ENCODE measurements at regions not wholly inside any gene's neighbourhood (a gene's known extent, or its start where the extent isn't known, plus 50 kb on each side); places are given as distances from the start of the nearest gene placed in this dataset.

- DNase-seq (no peak), ATAC-seq (no peak)
- no peak overlapping the region for H3K4me3 ChIP-seq
- H3K36me3 ChIP-seq (ENCODE audit: low read depth), result no peaks in the 10 kb centered on the region
- intact Hi-C loops (cut with DNase I, micrococcal nuclease), result no loop called here
- TF ChIP-seq, protein P1, sequence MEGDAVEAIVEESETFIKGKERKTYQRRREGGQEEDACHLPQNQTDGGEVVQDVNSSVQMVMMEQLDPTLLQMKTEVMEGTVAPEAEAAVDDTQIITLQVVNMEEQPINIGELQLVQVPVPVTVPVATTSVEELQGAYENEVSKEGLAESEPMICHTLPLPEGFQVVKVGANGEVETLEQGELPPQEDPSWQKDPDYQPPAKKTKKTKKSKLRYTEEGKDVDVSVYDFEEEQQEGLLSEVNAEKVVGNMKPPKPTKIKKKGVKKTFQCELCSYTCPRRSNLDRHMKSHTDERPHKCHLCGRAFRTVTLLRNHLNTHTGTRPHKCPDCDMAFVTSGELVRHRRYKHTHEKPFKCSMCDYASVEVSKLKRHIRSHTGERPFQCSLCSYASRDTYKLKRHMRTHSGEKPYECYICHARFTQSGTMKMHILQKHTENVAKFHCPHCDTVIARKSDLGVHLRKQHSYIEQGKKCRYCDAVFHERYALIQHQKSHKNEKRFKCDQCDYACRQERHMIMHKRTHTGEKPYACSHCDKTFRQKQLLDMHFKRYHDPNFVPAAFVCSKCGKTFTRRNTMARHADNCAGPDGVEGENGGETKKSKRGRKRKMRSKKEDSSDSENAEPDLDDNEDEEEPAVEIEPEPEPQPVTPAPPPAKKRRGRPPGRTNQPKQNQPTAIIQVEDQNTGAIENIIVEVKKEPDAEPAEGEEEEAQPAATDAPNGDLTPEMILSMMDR (IDR thresholded peaks at IDR 0.05), result no peak
- H3K4me1 ChIP-seq (ENCODE audit: low read depth), result no peaks in the 10 kb centered on the region
- H3K9me3 ChIP-seq, result no peaks in the 10 kb centered on the region
These were observed 533.8 kb downstream of the FBXO15 start for GRCh38 chr18:73613706-73614340.

DNA sequence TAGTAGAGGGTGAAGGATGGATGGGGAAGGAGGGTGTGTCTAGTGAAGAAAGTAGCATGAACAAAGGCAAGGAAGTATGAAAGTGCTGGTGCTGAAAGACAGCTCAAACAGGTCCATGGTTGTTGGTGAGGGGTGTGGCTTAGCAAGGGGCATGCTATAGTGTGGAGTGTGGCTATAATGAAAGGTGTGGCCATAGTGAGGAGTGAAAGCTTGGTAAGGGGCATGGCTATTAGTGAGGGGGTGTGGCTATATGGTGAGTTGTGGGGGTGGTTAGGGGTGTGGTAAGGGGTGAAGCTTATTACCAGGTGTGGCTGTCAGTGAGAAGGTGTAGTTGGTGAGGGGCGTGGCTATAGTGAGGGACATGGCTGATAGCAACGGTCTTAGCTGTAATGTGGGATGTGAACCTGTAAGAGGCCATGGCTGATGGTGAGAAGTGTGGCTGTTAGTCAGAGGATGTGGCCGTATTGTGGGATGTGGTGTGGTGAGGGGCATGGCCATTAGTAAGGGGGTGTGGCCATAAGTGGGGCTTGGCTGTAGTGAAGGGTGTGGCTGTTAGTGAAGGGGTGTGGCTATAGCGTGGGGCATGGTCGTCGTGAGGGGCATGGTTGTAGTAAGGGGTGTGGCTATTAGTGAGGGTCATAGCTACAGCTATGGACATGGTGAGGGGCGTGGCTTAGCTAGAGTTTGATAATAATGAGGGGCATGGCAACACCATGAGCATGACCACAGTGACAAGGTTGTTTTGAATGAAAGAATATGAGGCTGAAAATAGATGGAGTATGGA is 549.6 kb downstream of the FBXO15 start:
- TF ChIP-seq, protein P1 (IDR thresholded peaks at IDR 0.05), result no peak
- intact Hi-C loops (cut with DNase I, micrococcal nuclease), result no loop called here
- no peaks in the 10 kb centered on the region for H3K9me3 ChIP-seq
- ATAC-seq, result no peak
- H3K36me3 ChIP-seq (ENCODE audit: low read depth), result no peaks in the 10 kb centered on the region
- no peak for DNase-seq
- H3K4me1 ChIP-seq (ENCODE audit: low read depth), result no peaks in the 10 kb centered on the region
- no peak overlapping the region for H3K4me3 ChIP-seq

- intact Hi-C loops (cut with DNase I, micrococcal nuclease), result no loop called here
These were observed 552.9 kb downstream of the FBXO15 start for GRCh38 chr18:73594749-73595148.

GRCh38 chr18:73593207-73593606 is 554.4 kb downstream of the FBXO15 start:
- ATAC-seq (no peak), DNase-seq (no peak)
- H3K36me3 ChIP-seq (ENCODE audit: low read depth), result no peaks in the 10 kb centered on the region
- H3K4me1 ChIP-seq (ENCODE audit: low read depth), result no peaks in the 10 kb centered on the region
- H3K9me3 ChIP-seq, result no peaks in the 10 kb centered on the region
- H3K4me3 ChIP-seq, result no peak overlapping the region
- intact Hi-C loops (cut with DNase I, micrococcal nuclease), result no loop called here
- TF ChIP-seq, protein P1 (IDR thresholded peaks at IDR 0.05), result no peak

More at GRCh38 chr18:73594749-73595148, 552.9 kb downstream of the FBXO15 start:
- H3K4me3 ChIP-seq, result no peak overlapping the region
- no peak for ATAC-seq
- no peaks in the 10 kb centered on the region for H3K4me1 ChIP-seq (ENCODE audit: low read depth)
- no peak for DNase-seq
- H3K36me3 ChIP-seq (ENCODE audit: low read depth), result no peaks in the 10 kb centered on the region
- H3K9me3 ChIP-seq, result no peaks in the 10 kb centered on the region
- TF ChIP-seq, protein P1 (IDR thresholded peaks at IDR 0.05), result no peak

DNA sequence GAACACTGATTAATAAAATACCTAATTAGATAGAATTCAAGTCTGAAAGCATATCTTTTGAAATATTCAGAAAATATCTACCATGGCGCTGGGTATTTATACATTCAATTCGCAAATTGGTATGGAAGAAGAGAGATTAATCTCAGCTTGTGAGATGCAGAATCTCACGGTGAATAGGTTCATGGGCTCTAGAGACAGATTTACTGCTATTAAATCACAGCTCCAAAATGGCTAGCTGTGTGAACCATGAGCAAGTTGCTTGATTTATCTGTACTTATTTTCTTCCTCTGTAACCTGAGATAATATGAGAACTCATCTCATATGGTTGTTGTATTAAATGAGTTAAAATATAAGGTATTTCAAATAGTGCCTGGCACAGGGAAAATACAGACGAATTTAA is 556.7 kb downstream of the FBXO15 start:
- TF ChIP-seq, protein P1 (IDR thresholded peaks at IDR 0.05), result no peak

More for the DNA sequence above, 556.7 kb downstream of the FBXO15 start:
- ATAC-seq, result no peak
- Histone ChIP-seq H3K4me3 (no peak overlapping the region), H3K9me3 (no peaks in the 10 kb centered on the region), H3K4me1 (ENCODE audit: low read depth) (no peaks in the 10 kb centered on the region), H3K36me3 (ENCODE audit: low read depth) (no peaks in the 10 kb centered on the region)
- no peak for DNase-seq
- intact Hi-C loops (cut with DNase I, micrococcal nuclease), result no loop called here
